OCI-M1 (cell line): ENCODE measurements at regions not wholly inside any gene's neighbourhood (a gene's known extent, or its start where the extent isn't known, plus 50 kb on each side); places are given as distances from the start of the nearest gene placed in this dataset.

Source experiments
- DNase-seq: peaks from one replicate; lab custom pipeline; 2025; lab: John Stamatoyannopoulos, UW

- DNase-seq = peak; percentile 30
Observed at GRCh38 chr2:14569294-14569693, 63.2 kb upstream of the LRATD1 start.

GRCh38 chr2:14572633-14573032 is 59.9 kb upstream of the LRATD1 start:
- DNase-seq = no peak

GRCh38 chr2:14577843-14578242 is 54.7 kb upstream of the LRATD1 start:
- no peak for DNase-seq
